Right ventricle myocardium superior (tissue), 1 donor: ENCODE measurements at regions not wholly inside any gene's neighbourhood (a gene's known extent, or its start where the extent isn't known, plus 50 kb on each side); places are given as distances from the start of the nearest gene placed in this dataset.

ENCODE experiments used
- ATAC-seq: fragments of 200-7000 bp; cut with Tn5 transposase; one replicate; pipeline ENCODE4 v1.9.1; 2020; ENCODE audit warnings: mild to moderate bottlenecking; ENCODE audit not compliant: poor library complexity
- DNase-seq: peaks from one replicate; pipeline ENCODE4 v3.0.0-alpha.2; 2020
- intact Hi-C: fragments of 100-400 bp; cut with DNase I; formaldehyde crosslinking; loops from one replicate; pipeline ENCODE4 v1.11.2; 2022
- donor health status: DM: no; HTN: yes; CAD: no; lungs with severe emphysema.

GRCh38 chr11:130631119-130631518 is 182.7 kb downstream of the ADAMTS15 start:
- DNase-seq (no peak), ATAC-seq (no peak)
- intact Hi-C loops = no loop called here

- DNase-seq (no peak), ATAC-seq (no peak)
- intact Hi-C loops = no loop called here
Observed at GRCh38 chr11:130633466-130633865, 185.0 kb downstream of the ADAMTS15 start.

DNA sequence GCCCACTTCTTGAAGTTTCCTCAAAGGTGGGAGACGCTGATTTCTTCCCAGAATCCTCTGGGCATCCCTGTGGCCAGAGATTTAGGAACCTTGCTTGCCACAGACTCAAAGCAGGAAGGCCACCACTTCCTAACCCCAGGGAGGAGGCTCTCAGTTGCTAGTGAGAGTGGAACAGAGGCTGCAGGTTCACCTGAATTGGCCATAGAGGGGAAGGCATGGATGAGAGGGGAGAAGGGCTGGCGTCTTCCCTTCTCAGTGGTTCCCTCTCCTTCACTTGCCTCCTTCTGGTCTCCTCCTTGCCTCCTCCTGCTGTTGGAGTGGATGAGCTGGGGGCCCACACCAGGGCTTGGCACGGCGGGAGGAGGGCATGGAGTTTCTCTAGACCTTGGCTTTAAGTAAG is 185.7 kb downstream of the ADAMTS15 start:
- intact Hi-C loops = no loop called here
- no peak for DNase-seq
- no peak for ATAC-seq

DNA sequence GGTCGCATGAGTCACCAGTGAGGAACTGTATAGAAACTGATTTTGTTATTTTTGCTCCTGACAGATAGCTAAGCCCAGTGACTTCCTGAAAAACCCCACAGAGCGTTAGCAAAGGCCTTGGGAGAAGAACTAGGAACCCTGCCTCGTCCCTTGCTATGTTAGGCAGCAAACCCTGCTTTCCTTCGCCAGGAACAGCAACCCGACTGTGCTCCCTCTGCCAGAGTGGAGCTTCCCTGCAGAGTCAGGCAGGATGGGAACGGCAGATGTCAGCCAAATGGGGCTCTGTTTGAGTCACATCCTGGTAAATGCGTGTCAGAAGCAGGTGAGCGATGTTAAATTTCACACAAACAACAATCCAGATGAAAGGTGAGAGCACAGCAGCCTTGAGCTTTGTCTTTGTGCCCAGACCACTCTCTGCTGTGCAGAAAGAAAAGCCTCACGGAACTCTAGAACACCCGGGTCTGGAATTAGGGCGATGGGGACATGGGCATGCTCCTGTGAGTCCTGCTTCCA is 186.6 kb downstream of the ADAMTS15 start:
- intact Hi-C loops = no loop called here
- DNase-seq (peak; percentile 55), ATAC-seq (peak; percentile 56)

- intact Hi-C loops = no loop called here
- ATAC-seq (no peak), DNase-seq (no peak)
Observed at GRCh38 chr11:130635937-130636630, 187.6 kb downstream of the ADAMTS15 start.

DNA sequence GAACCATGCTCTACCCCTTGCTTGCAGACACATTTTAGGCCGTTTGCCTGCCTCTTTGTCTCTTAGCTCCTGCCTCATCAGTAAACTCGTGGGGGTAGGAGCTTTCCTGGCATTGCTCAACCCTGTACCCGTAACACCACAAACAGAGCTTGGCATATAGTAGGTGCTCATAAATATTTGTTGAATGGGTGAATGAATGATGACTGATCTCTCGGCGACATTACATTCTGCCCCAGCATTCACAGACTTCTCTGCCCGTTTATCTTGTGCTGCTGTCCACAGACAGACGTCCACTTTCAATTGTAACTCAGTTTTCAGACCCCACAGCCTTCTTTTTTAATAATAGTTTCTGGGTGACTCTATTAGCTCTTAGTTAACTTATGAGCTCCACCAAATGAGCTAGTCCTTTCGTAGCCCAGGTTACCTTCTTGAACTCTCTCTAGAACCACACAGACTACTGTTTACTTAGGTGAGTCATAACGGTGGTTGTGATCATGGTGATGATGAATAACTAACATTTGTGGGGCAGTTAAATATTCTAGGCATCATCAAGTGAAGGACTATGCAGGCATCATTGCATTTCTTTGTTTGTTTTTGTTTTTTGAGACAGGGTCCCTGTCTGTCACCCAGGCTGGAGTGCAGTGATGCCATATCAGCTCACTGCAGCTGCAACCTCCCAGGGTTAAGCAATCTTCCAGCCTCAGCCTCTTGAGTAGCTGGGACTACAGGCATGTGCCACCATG is 188.4 kb downstream of the ADAMTS15 start:
- DNase-seq (no peak), ATAC-seq (no peak)
- intact Hi-C loops = no loop called here

DNA sequence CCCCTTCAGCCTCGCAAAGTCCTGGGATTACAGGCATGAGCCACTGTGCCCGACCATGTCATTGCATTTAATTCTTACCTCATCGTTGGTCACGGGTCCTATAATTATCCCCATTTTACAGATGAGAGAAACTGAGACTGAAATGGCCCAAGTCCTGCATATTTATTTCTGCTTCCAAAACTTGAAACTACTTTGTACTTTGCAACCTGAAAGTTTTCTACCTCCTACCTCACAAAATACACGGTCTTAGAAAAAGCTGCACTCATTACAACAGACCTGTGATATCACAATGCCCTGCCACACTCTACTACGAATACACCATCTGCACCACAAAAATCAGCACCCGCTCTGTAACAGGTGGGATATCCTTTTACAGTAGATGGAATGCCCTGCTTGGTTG is 189.1 kb downstream of the ADAMTS15 start:
- intact Hi-C loops = no loop called here
- ATAC-seq (no peak), DNase-seq (no peak)

GRCh38 chr11:130638033-130638432 is 189.6 kb downstream of the ADAMTS15 start:
- no peak for ATAC-seq
- intact Hi-C loops = no loop called here
- no peak for DNase-seq

- ATAC-seq (no peak), DNase-seq (no peak)
- intact Hi-C loops = no loop called here
Observed at GRCh38 chr11:130638624-130639023, 190.2 kb downstream of the ADAMTS15 start.

DNA sequence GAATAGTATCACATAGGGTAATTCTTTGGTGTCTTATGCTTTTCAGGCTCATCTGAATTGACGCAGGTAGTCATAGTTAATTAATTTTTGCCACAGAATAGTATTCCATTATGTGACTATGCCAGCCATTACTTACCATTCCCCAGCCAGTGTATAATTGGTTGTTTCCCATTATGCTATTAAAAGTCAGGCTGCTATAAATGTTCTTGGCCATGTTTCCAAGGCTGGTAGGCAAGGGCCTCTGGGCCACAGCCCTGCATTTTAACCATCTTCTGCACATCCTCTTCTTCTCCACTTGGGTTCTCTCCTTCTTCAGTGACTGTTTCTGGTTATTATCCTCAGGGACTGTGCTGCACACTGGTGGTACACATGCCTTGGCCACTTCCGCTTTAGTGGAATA is 190.9 kb downstream of the ADAMTS15 start:
- intact Hi-C loops = no loop called here
- ATAC-seq (peak; percentile 64), DNase-seq (no peak)

- ATAC-seq = no peak
- intact Hi-C loops = no loop called here
Observed at GRCh38 chr11:130640526-130640925, 192.1 kb downstream of the ADAMTS15 start.

DNA sequence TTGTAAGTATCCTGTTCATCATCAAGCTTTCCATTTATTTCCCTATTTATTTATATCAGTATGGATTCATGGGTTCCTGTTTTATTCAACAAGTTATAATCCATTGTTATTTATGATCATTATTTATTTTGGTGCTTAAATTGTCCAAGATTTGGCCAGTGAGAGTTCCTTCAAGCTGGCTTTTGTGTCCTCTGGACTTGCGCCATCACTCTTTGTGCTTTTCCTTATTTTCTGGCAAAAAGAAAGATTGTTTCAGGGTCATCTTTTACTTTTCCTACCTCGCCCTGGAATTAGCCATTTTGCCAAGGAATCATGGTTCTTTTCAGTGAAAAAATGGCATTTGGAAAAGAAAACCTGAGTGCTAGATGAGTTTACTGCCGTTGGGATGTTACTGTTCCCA is 193.4 kb downstream of the ADAMTS15 start:
- ATAC-seq (no peak), DNase-seq (no peak)
- intact Hi-C loops = no loop called here

More at GRCh38 chr11:130640526-130640925, 192.1 kb downstream of the ADAMTS15 start:
- DNase-seq = no peak

GRCh38 chr11:130642994-130643393 is 194.5 kb downstream of the ADAMTS15 start:
- ATAC-seq = no peak
- intact Hi-C loops = no loop called here
- DNase-seq = no peak

DNA sequence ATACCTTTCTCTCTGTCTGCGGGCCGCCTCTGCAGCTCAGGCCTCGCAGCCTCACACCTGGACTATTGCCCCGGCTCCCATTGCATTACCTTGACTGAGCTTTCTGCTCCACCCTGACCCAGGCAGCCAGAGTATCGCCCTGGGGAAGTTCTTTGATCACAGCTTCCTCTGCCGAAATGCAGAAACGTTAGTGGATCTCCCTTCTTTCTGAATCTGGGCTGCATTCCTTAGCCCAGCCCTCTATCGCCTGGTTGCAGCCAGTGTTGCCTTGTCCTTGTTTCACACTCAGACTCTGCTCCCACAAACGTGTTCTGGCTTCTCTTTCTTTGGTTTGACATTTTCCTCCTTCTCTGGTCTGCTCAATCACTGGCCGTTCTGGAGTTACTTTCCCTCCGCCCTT is 195.7 kb downstream of the ADAMTS15 start:
- no peak for DNase-seq
- ATAC-seq = no peak
- intact Hi-C loops = no loop called here

GRCh38 chr11:130645164-130645842 is 196.9 kb downstream of the ADAMTS15 start:
- ATAC-seq = no peak
- no peak for DNase-seq
- intact Hi-C loops = no loop called here

GRCh38 chr11:130645843-130646197 is 197.4 kb downstream of the ADAMTS15 start:
- intact Hi-C loops = no loop called here

GRCh38 chr11:130646881-130647280 is 198.4 kb downstream of the ADAMTS15 start:
- intact Hi-C loops = no loop called here
- DNase-seq (no peak), ATAC-seq (no peak)

More at GRCh38 chr11:130645843-130646197, 197.4 kb downstream of the ADAMTS15 start:
- ATAC-seq = no peak
- DNase-seq = no peak

DNA sequence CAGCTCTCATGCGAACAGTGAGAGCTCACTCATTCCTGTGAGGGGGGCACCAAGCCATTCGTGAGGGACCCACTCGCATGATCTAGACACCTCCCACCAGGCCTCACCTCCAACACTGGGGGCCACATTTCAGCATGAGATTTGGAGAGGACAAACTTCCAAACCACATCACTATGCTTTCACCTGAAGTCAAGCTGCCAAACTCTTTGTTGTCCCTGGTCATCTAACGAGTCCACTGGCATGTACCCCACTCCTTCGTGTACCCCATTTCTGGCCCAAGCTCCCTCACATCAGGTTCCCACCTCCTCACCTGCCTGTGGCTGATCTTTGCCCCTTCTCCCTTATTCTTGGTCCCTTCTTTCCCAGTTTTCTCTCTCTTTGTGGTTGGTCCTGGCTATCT is 198.9 kb downstream of the ADAMTS15 start:
- intact Hi-C loops = no loop called here
- no peak for DNase-seq
- ATAC-seq = no peak

DNA sequence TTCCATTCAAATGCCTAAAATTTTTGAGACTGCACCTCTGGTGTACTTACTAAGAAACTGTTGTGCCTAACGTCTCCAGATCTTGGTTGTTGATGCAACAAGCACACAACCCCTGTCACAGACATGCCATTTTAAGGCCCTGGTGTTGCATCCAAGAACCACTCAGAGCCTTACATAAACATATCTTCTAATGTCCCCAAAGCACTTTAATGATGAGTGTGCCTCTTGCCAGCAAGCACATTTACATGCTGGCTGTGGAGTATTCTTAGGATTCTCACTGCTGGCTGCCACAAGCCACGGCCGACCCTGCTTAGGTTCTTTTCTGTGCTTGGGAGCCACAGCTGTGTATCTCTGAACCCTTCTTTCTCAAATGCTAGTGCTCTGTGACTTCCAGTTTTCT is 201.4 kb downstream of the ADAMTS15 start:
- no peak for DNase-seq
- peak; percentile 32 for ATAC-seq
- intact Hi-C loops = loop anchor here (5.0 kb wide), 2 partner anchors 128 to 198 kb away; no protein-coding TSS in a partner anchor
